HEK293 (cell line): ENCODE measurements at regions not wholly inside any gene's neighbourhood (a gene's known extent, or its start where the extent isn't known, plus 50 kb on each side); places are given as distances from the start of the nearest gene placed in this dataset.

Source experiments
- CTCF ChIA-PET: fragments of 350-600 bp; formaldehyde crosslinking; extraction: SDS; loops from one replicate; lab custom pipeline; 2021; ENCODE audit warnings: antibody characterized with exemption; lab: Yijun Ruan, JAX
- POLR2A ChIA-PET: fragments of 300-600 bp; formaldehyde crosslinking; extraction: SDS; loops from one replicate; lab custom pipeline; 2020; ENCODE audit warnings: antibody characterized with exemption, inconsistent platforms; lab: Yijun Ruan, JAX
- H3K27ac ChIP-seq: fragments of 200-500 bp; sonication (Bioruptor generic); 2 replicates; pipeline ENCODE4 v1.5.1; 2014; ENCODE audit warnings: low read depth, low read length, control low read depth, inconsistent platforms; ENCODE audit errors: extremely low read depth
- H3K36me3 ChIP-seq, 2 experiments: fragments of 200-500 bp in 1 of 2; sonication (Bioruptor generic) in 1 of 2; 1 replicate in 1 of 2; 2 replicates in 1 of 2; pipeline ENCODE4 v1.5.1; 2014 to 2017; ENCODE audit warnings: inconsistent platforms in 2 of 2, low read length in 2 of 2; ENCODE audit not compliant: control insufficient read depth in 2 of 2, insufficient read depth in 1 of 2
- H3K4me1 ChIP-seq: fragments of 200-500 bp; sonication (Bioruptor generic); 2 replicates; pipeline ENCODE4 v1.5.1; 2014; ENCODE audit warnings: mild to moderate bottlenecking, low read length, inconsistent platforms; ENCODE audit not compliant: control insufficient read depth, insufficient read depth
- H3K4me3 ChIP-seq: 2 replicates; pipeline ENCODE4 v1.5.1; 2011; ENCODE audit warnings: low read depth, mild to moderate bottlenecking, control low read depth, low read length, moderate library complexity
- H3K9me3 ChIP-seq: fragments of 200-500 bp; sonication (Bioruptor generic); 2 replicates; pipeline ENCODE4 v1.5.1; 2014; ENCODE audit warnings: low read depth, low read length, inconsistent platforms; ENCODE audit not compliant: control insufficient read depth, insufficient read depth
- CTCF ChIP-seq: fragments of 450-650 bp; formaldehyde crosslinking; IDR thresholded peaks from 2 replicates; pipeline ENCODE4 v1.5.1; 2016; ENCODE audit warnings: missing biosample characterization, missing genetic modification characterization
- FEZF1 ChIP-seq: fragments of 450-650 bp; formaldehyde crosslinking; IDR thresholded peaks from 2 replicates; pipeline ENCODE4 v1.5.1; 2016; ENCODE audit warnings: missing biosample characterization, missing genetic modification characterization
- MYNN ChIP-seq: fragments of 450-650 bp; formaldehyde crosslinking; IDR thresholded peaks from 2 replicates; pipeline ENCODE4 v1.5.1; 2016; ENCODE audit warnings: missing biosample characterization, missing genetic modification characterization, borderline replicate concordance
- PRDM1 ChIP-seq: fragments of 450-650 bp; formaldehyde crosslinking; IDR thresholded peaks from 2 replicates; pipeline ENCODE4; 2016; ENCODE audit warnings: missing biosample characterization, missing genetic modification characterization
- ZNF155 ChIP-seq: fragments of 450-650 bp; formaldehyde crosslinking; IDR thresholded peaks from 2 replicates; pipeline ENCODE4 v1.5.1; 2016; ENCODE audit warnings: missing biosample characterization, missing genetic modification characterization
- ZNF174 ChIP-seq: fragments of 450-650 bp; formaldehyde crosslinking; IDR thresholded peaks from 2 replicates; pipeline ENCODE4 v1.5.0; 2017; ENCODE audit warnings: missing biosample characterization, mild to moderate bottlenecking, missing genetic modification characterization
- ZNF214 ChIP-seq: fragments of 450-650 bp; formaldehyde crosslinking; IDR thresholded peaks from 2 replicates; pipeline ENCODE4 v1.5.1; 2017; ENCODE audit warnings: missing biosample characterization, mild to moderate bottlenecking, missing genetic modification characterization, borderline replicate concordance
- ZNF335 ChIP-seq: fragments of 450-650 bp; formaldehyde crosslinking; conservative IDR thresholded peaks from 2 replicates; pipeline ENCODE4 v1.5.1; 2016; ENCODE audit warnings: missing biosample characterization, missing genetic modification characterization
- ZNF366 ChIP-seq: fragments of 450-650 bp; formaldehyde crosslinking; conservative IDR thresholded peaks from 2 replicates; pipeline ENCODE4 v1.5.1; 2016; ENCODE audit warnings: missing biosample characterization, missing genetic modification characterization
- ZNF394 ChIP-seq: fragments of 450-650 bp; formaldehyde crosslinking; IDR thresholded peaks from 2 replicates; pipeline ENCODE4 v1.5.1; 2016; ENCODE audit warnings: missing biosample characterization, missing genetic modification characterization, mild to moderate bottlenecking, moderate library complexity, borderline replicate concordance
- ZNF404 ChIP-seq: fragments of 450-650 bp; formaldehyde crosslinking; IDR thresholded peaks from 2 replicates; pipeline ENCODE4 v1.5.1; 2017; ENCODE audit warnings: missing biosample characterization, missing genetic modification characterization
- ZNF529 ChIP-seq: fragments of 450-650 bp; formaldehyde crosslinking; IDR thresholded peaks from 2 replicates; pipeline ENCODE4 v1.5.1; 2017; ENCODE audit warnings: missing genetic modification characterization, missing biosample characterization; ENCODE audit not compliant: insufficient replicate concordance
- ZNF561 ChIP-seq: fragments of 450-650 bp; IDR thresholded peaks from 2 replicates; pipeline ENCODE4 v1.5.1; 2018; ENCODE audit warnings: missing biosample characterization, missing genetic modification characterization, borderline replicate concordance
- ZNF660 ChIP-seq: fragments of 450-650 bp; IDR thresholded peaks from 2 replicates; pipeline ENCODE4 v1.5.1; 2018; ENCODE audit warnings: missing biosample characterization, mild to moderate bottlenecking, missing genetic modification characterization
- TF ChIP-seq, protein P1 (sequence below): fragments of 450-650 bp; formaldehyde crosslinking; IDR thresholded peaks from 2 replicates; pipeline ENCODE4 v1.5.1; 2016; ENCODE audit warnings: missing biosample characterization, missing genetic modification characterization
- TF ChIP-seq, protein P2 (sequence below): fragments of 450-650 bp; formaldehyde crosslinking; IDR thresholded peaks from 2 replicates; pipeline ENCODE4 v1.5.1; 2016; ENCODE audit warnings: missing biosample characterization, missing genetic modification characterization, borderline replicate concordance
- TF ChIP-seq, protein P3 (sequence below): fragments of 450-650 bp; formaldehyde crosslinking; IDR thresholded peaks from 2 replicates; pipeline ENCODE4 v1.5.0; 2017; ENCODE audit warnings: missing biosample characterization, missing genetic modification characterization, borderline replicate concordance

DNA sequence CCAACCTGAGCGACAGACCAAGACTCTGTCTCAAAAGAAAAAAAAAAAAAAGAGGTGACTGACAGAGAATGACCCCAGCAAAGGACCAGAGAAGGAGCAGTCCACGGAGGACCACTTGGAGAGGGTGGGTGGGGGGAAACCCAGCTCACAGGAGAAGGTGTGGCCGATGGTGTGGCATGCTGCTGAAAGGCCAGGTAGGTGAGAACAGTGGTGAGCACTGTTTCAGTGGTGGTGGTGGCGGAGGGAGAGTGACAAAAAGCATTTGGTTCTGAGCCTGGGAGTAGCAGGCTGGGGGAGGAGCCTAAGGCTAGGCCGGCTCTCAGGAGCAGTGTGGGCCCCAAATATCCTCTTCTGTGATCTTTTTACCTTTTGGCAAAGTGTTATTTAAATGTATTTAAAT lies 63.8 kb downstream of the IRF2BPL start (continued):
- TF ChIP-seq, protein P1, sequence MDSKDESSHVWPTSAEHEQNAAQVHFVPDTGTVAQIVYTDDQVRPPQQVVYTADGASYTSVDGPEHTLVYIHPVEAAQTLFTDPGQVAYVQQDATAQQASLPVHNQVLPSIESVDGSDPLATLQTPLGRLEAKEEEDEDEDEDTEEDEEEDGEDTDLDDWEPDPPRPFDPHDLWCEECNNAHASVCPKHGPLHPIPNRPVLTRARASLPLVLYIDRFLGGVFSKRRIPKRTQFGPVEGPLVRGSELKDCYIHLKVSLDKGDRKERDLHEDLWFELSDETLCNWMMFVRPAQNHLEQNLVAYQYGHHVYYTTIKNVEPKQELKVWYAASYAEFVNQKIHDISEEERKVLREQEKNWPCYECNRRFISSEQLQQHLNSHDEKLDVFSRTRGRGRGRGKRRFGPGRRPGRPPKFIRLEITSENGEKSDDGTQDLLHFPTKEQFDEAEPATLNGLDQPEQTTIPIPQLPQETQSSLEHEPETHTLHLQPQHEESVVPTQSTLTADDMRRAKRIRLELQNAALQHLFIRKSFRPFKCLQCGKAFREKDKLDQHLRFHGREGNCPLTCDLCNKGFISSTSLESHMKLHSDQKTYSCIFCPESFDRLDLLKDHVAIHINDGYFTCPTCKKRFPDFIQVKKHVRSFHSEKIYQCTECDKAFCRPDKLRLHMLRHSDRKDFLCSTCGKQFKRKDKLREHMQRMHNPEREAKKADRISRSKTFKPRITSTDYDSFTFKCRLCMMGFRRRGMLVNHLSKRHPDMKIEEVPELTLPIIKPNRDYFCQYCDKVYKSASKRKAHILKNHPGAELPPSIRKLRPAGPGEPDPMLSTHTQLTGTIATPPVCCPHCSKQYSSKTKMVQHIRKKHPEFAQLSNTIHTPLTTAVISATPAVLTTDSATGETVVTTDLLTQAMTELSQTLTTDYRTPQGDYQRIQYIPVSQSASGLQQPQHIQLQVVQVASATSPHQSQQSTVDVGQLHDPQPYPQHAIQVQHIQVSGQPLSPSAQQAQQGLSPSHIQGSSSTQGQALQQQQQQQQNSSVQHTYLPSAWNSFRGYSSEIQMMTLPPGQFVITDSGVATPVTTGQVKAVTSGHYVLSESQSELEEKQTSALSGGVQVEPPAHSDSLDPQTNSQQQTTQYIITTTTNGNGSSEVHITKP (tag by site-specific recombination) = no peak
- TF ChIP-seq CTCF (no peak), ZNF174 (tag by site-specific recombination) (no peak), PRDM1 (no peak), MYNN (tag by site-specific recombination) (no peak), FEZF1 (tag by site-specific recombination) (no peak)
- TF ChIP-seq, all 188 proteins: peak for 0

- Histone ChIP-seq H3K4me1 (peaks cover 15% of the 10 kb centered on the region), H3K36me3 (no peaks in the 10 kb centered on the region), H3K9me3 (no peaks in the 10 kb centered on the region), H3K4me3 (no peak overlapping the region), H3K27ac (no peak overlapping the region)
- CTCF ChIA-PET = interaction anchor here (1.0 to 2.2 kb wide), 3 partner anchors 46 to 105 kb away, joined by 3 to 12 read pairs (median 4); no protein-coding TSS in a partner anchor
- POLR2A ChIA-PET = interaction anchor here (1.6 kb wide), 1 partner anchor 77 kb away, joined by 6 read pairs; no protein-coding TSS in a partner anchor
- TF ChIP-seq ZNF529 = no peak
- TF ChIP-seq ZNF404 = no peak
- TF ChIP-seq, all 188 proteins: peak for 0
Observed at GRCh38 chr14:76963372-76963771, 65.1 kb downstream of the IRF2BPL start.

GRCh38 chr14:76962303-76962660 lies 66.2 kb downstream of the IRF2BPL start:
- ChIA-PET CTCF (interaction anchor here (0.7 to 2.2 kb wide), 5 partner anchors 9 to 87 kb away, joined by 3 to 12 read pairs (median 4); no protein-coding TSS in a partner anchor), POLR2A (interaction anchor here (0.6 to 1.6 kb wide), 9 partner anchors 9 to 78 kb away, joined by 3 to 18 read pairs (median 8); partner anchors contain the start of gene IRF2BPL)
- Histone ChIP-seq H3K36me3 (no peaks in the 10 kb centered on the region), H3K9me3 (no peaks in the 10 kb centered on the region), H3K27ac (peak overlapping the region; percentile 87), H3K4me1 (peaks cover 20% of the 10 kb centered on the region), H3K4me3 (peak overlapping the region; percentile 11)
- TF ChIP-seq ZNF394 (tag by site-specific recombination) (0 out of 2 replicates have a peak, but pooled peaks have one; percentile 3), ZNF366 (tag by site-specific recombination) (no peak), ZNF660 (tag by site-specific recombination) (no peak), ZNF335 (peak; percentile 35; the same call in 1 of the 2 replicates), ZNF214 (no peak), ZNF561 (tag by site-specific recombination) (no peak), ZNF155 (tag by site-specific recombination) (no peak)
- TF ChIP-seq, protein P2, sequence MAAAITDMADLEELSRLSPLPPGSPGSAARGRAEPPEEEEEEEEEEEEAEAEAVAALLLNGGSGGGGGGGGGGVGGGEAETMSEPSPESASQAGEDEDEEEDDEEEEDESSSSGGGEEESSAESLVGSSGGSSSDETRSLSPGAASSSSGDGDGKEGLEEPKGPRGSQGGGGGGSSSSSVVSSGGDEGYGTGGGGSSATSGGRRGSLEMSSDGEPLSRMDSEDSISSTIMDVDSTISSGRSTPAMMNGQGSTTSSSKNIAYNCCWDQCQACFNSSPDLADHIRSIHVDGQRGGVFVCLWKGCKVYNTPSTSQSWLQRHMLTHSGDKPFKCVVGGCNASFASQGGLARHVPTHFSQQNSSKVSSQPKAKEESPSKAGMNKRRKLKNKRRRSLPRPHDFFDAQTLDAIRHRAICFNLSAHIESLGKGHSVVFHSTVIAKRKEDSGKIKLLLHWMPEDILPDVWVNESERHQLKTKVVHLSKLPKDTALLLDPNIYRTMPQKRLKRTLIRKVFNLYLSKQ (tag by site-specific recombination) = no peak
- TF ChIP-seq, protein P3, sequence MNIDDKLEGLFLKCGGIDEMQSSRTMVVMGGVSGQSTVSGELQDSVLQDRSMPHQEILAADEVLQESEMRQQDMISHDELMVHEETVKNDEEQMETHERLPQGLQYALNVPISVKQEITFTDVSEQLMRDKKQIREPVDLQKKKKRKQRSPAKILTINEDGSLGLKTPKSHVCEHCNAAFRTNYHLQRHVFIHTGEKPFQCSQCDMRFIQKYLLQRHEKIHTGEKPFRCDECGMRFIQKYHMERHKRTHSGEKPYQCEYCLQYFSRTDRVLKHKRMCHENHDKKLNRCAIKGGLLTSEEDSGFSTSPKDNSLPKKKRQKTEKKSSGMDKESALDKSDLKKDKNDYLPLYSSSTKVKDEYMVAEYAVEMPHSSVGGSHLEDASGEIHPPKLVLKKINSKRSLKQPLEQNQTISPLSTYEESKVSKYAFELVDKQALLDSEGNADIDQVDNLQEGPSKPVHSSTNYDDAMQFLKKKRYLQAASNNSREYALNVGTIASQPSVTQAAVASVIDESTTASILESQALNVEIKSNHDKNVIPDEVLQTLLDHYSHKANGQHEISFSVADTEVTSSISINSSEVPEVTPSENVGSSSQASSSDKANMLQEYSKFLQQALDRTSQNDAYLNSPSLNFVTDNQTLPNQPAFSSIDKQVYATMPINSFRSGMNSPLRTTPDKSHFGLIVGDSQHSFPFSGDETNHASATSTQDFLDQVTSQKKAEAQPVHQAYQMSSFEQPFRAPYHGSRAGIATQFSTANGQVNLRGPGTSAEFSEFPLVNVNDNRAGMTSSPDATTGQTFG (tag by site-specific recombination) = no peak
